ENCODE measurements at regions not wholly inside any gene's neighbourhood (a gene's known extent, or its start where the extent isn't known, plus 50 kb on each side); places are given as distances from the start of the nearest gene placed in this dataset.

GRCh38 chr18:46290440-46291020 is 186.3 kb downstream of the HAUS1 start:
- H3K4me3 ChIP-seq (ENCODE audit: low read depth, low read length, poor library complexity, severe bottlenecking): no peak overlapping the region
- no peaks in the 10 kb centered on the region for H3K36me3 ChIP-seq (ENCODE audit: insufficient read depth, low read length, poor library complexity, severe bottlenecking)
- no peak for DNase-seq (ENCODE audit: low spot score)
- peaks cover 21% of the 10 kb centered on the region for H3K4me1 ChIP-seq (ENCODE audit: insufficient read depth, low read length, poor library complexity, severe bottlenecking)
- intact Hi-C loops (cut with micrococcal nuclease; ENCODE audit: unreplicated experiment): no loop called here
- no TSS peak for BruUV-seq (replicated peaks)
- H3K27ac ChIP-seq (ENCODE audit: low read depth, low read length, poor library complexity, severe bottlenecking): no peak overlapping the region
- no peak for TF ChIP-seq CTCF (conservative IDR thresholded peaks at IDR 0.05; ENCODE audit: low read depth, low read length)
- no peak for TF ChIP-seq EZH2 (IDR thresholded peaks at IDR 0.05; ENCODE audit: borderline replicate concordance, low read depth, low read length, poor library complexity, severe bottlenecking)
- no peaks in the 10 kb centered on the region for H3K27me3 ChIP-seq (replicated peaks; ENCODE audit: insufficient read depth, low read depth, low read length, poor library complexity)
- ChIA-PET CTCF (interaction anchor here (1.1 to 1.6 kb wide), 2 partner anchors 117 to 333 kb away, joined by 3 to 4 read pairs; a partner anchor contains a TSS), POLR2A (ENCODE audit: low non-redundant PET) (no interaction called here)
- H3K9me3 ChIP-seq (ENCODE audit: low read depth, low read length, poor library complexity, severe bottlenecking): no peaks in the 10 kb centered on the region

GRCh38 chr18:46291149-46291548 is 187.0 kb downstream of the HAUS1 start:
- Histone ChIP-seq H3K27me3 (replicated peaks; ENCODE audit: insufficient read depth, low read depth, low read length, poor library complexity) (no peaks in the 10 kb centered on the region), H3K4me1 (ENCODE audit: insufficient read depth, low read length, poor library complexity, severe bottlenecking) (peaks cover 24% of the 10 kb centered on the region), H3K9me3 (ENCODE audit: low read depth, low read length, poor library complexity, severe bottlenecking) (no peaks in the 10 kb centered on the region), H3K36me3 (ENCODE audit: insufficient read depth, low read length, poor library complexity, severe bottlenecking) (no peaks in the 10 kb centered on the region), H3K4me3 (ENCODE audit: low read depth, low read length, poor library complexity, severe bottlenecking) (no peak overlapping the region), H3K27ac (ENCODE audit: low read depth, low read length, poor library complexity, severe bottlenecking) (no peak overlapping the region)
- intact Hi-C loops (cut with micrococcal nuclease; ENCODE audit: unreplicated experiment): no loop called here
- no TSS peak for BruUV-seq (replicated peaks)
- ChIA-PET CTCF (interaction anchor here (1.6 kb wide), 1 partner anchor 118 kb away, joined by 4 read pairs; a partner anchor contains a TSS), POLR2A (ENCODE audit: low non-redundant PET) (no interaction called here)
- no peak for TF ChIP-seq CTCF (conservative IDR thresholded peaks at IDR 0.05; ENCODE audit: low read depth, low read length)
- no peak for TF ChIP-seq EZH2 (IDR thresholded peaks at IDR 0.05; ENCODE audit: borderline replicate concordance, low read depth, low read length, poor library complexity, severe bottlenecking)
- DNase-seq (ENCODE audit: low spot score): no peak

- intact Hi-C loops (cut with micrococcal nuclease; ENCODE audit: unreplicated experiment): no loop called here
- H3K4me3 ChIP-seq (ENCODE audit: low read depth, low read length, poor library complexity, severe bottlenecking): no peak overlapping the region
- TF ChIP-seq CTCF (conservative IDR thresholded peaks at IDR 0.05; ENCODE audit: low read depth, low read length): no peak
- no peak for TF ChIP-seq EZH2 (IDR thresholded peaks at IDR 0.05; ENCODE audit: borderline replicate concordance, low read depth, low read length, poor library complexity, severe bottlenecking)
- H3K27ac ChIP-seq (ENCODE audit: low read depth, low read length, poor library complexity, severe bottlenecking): no peak overlapping the region
- POLR2A ChIA-PET (ENCODE audit: low non-redundant PET): no interaction called here
- no peaks in the 10 kb centered on the region for H3K27me3 ChIP-seq (replicated peaks; ENCODE audit: insufficient read depth, low read depth, low read length, poor library complexity)
- no peaks in the 10 kb centered on the region for H3K36me3 ChIP-seq (ENCODE audit: insufficient read depth, low read length, poor library complexity, severe bottlenecking)
- DNase-seq (ENCODE audit: low spot score): peak; percentile 43
- peaks cover 24% of the 10 kb centered on the region for H3K4me1 ChIP-seq (ENCODE audit: insufficient read depth, low read length, poor library complexity, severe bottlenecking)
- CTCF ChIA-PET: no interaction called here
- no TSS peak for BruUV-seq (replicated peaks)
- no peaks in the 10 kb centered on the region for H3K9me3 ChIP-seq (ENCODE audit: low read depth, low read length, poor library complexity, severe bottlenecking)
These were observed 189.6 kb downstream of the HAUS1 start for GRCh38 chr18:46293742-46294181.

Data from A673 (cell line).